Caco-2 (cell line): ENCODE measurements at regions not wholly inside any gene's neighbourhood (a gene's known extent, or its start where the extent isn't known, plus 50 kb on each side); places are given as distances from the start of the nearest gene placed in this dataset.
"Not testable (repeated sequence)": the region's sequence is repeated elsewhere in the genome, so short reads cannot be mapped to it uniquely, and the experiment has no call there.

Source experiments
- BruUV-seq: library from RNA; stranded (reverse); fragments of 400-500 nt; replicated peaks from 2 replicates; lab custom pipeline; 2021; lab: Mats Ljungman, UMichigan
- CTCF ChIA-PET: fragments of 300-600 bp; sonication (Branson Sonifier 250); formaldehyde crosslinking; loops from one replicate; lab custom pipeline; 2022; ENCODE audit warnings: antibody characterized with exemption; lab: Charles Lee
- POLR2A ChIA-PET: fragments of 300-600 bp; sonication (Branson Sonifier 250); formaldehyde crosslinking; loops from one replicate; lab custom pipeline; 2022; ENCODE audit warnings: antibody characterized with exemption; lab: Charles Lee
- DNase-seq, 2 experiments: peaks; one replicate each; pipeline versions ENCODE4 v3.0.0 to v3.0.0-alpha.2; 2020 to 2022
- H3K27me3 ChIP-seq: replicated peaks from 2 replicates; pipeline ENCODE4 v1.6.0; 2011; ENCODE audit warnings: low read length; ENCODE audit not compliant: control insufficient read depth, insufficient read depth
- H3K36me3 ChIP-seq: 2 replicates; pipeline ENCODE4 v1.5.1; 2011; ENCODE audit warnings: low read length; ENCODE audit not compliant: control insufficient read depth, insufficient read depth
- H3K4me1 ChIP-seq: fragments of 250-450 bp; sonication (Bioruptor Pico); 2 replicates; pipeline ENCODE4 v1.5.1; 2020; ENCODE audit warnings: mild to moderate bottlenecking
- H3K4me3 ChIP-seq: 2 replicates; pipeline ENCODE4 v1.5.1; 2011; ENCODE audit warnings: low read depth, mild to moderate bottlenecking, control low read depth, low read length
- H3K9me3 ChIP-seq: fragments of 250-450 bp; sonication (Bioruptor Pico); 2 replicates; pipeline ENCODE4 v1.5.1; 2020; ENCODE audit warnings: mild to moderate bottlenecking, moderate library complexity
- H3K27ac Mint-ChIP-seq: one replicate; pipeline ENCODE4 v1.8.0; 2022; ENCODE audit warnings: mixed read lengths; ENCODE audit not compliant: unreplicated experiment
- H3K27me3 Mint-ChIP-seq: one replicate; pipeline ENCODE4 v1.8.0; 2022; ENCODE audit warnings: mixed read lengths; ENCODE audit not compliant: insufficient read depth, unreplicated experiment
- H3K36me3 Mint-ChIP-seq: one replicate; pipeline ENCODE4 v1.8.0; 2022; ENCODE audit warnings: mild to moderate bottlenecking, mixed read lengths; ENCODE audit not compliant: insufficient read depth, unreplicated experiment
- H3K4me1 Mint-ChIP-seq: one replicate; pipeline ENCODE4 v1.8.0; 2022; ENCODE audit warnings: low read depth, mixed read lengths; ENCODE audit not compliant: unreplicated experiment
- H3K4me3 Mint-ChIP-seq: one replicate; pipeline ENCODE4 v1.8.0; 2022; ENCODE audit warnings: mild to moderate bottlenecking, moderate library complexity, mixed read lengths; ENCODE audit not compliant: unreplicated experiment
- H3K9me3 Mint-ChIP-seq: one replicate; pipeline ENCODE4 v1.8.0; 2022; ENCODE audit warnings: mixed read lengths; ENCODE audit not compliant: unreplicated experiment
- CTCF ChIP-seq, 2 experiments: fragments of 200-600 bp in 1 of 2; IDR thresholded peaks; 1 replicate in 1 of 2; 2 replicates in 1 of 2; pipeline versions ENCODE4 v1.5.1 to v1.8.0; 2011 to 2022; ENCODE audit warnings: antibody characterized with exemption in 1 of 2, control low read depth in 1 of 2, inconsistent platforms in 1 of 2, low read depth in 1 of 2, low read length in 1 of 2, mild to moderate bottlenecking in 1 of 2, moderate library complexity in 1 of 2; ENCODE audit not compliant: insufficient read depth in 1 of 2, severe bottlenecking in 1 of 2, unreplicated experiment in 1 of 2
- intact Hi-C: fragments of 100-400 bp; cut with micrococcal nuclease; formaldehyde crosslinking; loops from one replicate; pipeline ENCODE4 v1.10.0; 2022; ENCODE audit not compliant: unreplicated experiment

GRCh38 chr12:66756631-66757030 is 77.8 kb upstream of the GRIP1 start:
- Histone ChIP-seq H3K9me3 (no peaks in the 10 kb centered on the region), H3K4me1 (no peaks in the 10 kb centered on the region), H3K27me3 (no peaks in the 10 kb centered on the region), H3K4me3 (no peak overlapping the region), H3K36me3 (no peaks in the 10 kb centered on the region)
- no peak overlapping the region for H3K27ac Mint-ChIP-seq
- no peak overlapping the region for H3K4me3 Mint-ChIP-seq
- H3K9me3 Mint-ChIP-seq: no peaks in the 10 kb centered on the region
- peaks cover 15% of the 10 kb centered on the region for H3K27me3 Mint-ChIP-seq
- no peaks in the 10 kb centered on the region for H3K4me1 Mint-ChIP-seq
- no peak for DNase-seq
- intact Hi-C loops: no loop called here
- no peaks in the 10 kb centered on the region for H3K36me3 Mint-ChIP-seq
- POLR2A ChIA-PET: no interaction called here
- BruUV-seq: no TSS peak
- CTCF ChIA-PET: interaction anchor here (0.7 kb wide), 1 partner anchor 11 kb away, joined by 3 read pairs; no protein-coding TSS in a partner anchor
- no peak for TF ChIP-seq CTCF (IDR thresholded peaks at IDR 0.05; ENCODE audit: insufficient read depth in 1 of 2, low read depth in 1 of 2, low read length in 1 of 2, severe bottlenecking in 1 of 2, unreplicated experiment in 1 of 2)

GRCh38 chr12:66760122-66760521 is 81.2 kb upstream of the GRIP1 start:
- POLR2A ChIA-PET, H3K36me3 ChIP-seq, CTCF ChIA-PET: not testable (repeated sequence)

GRCh38 chr12:66763467-66763866 is 84.6 kb upstream of the GRIP1 start:
- no peaks in the 10 kb centered on the region for H3K9me3 ChIP-seq
- no peaks in the 10 kb centered on the region for H3K36me3 Mint-ChIP-seq
- H3K4me3 Mint-ChIP-seq: no peak overlapping the region
- no peak overlapping the region for H3K4me3 ChIP-seq
- H3K27ac Mint-ChIP-seq: no peak overlapping the region
- H3K27me3 ChIP-seq: no peaks in the 10 kb centered on the region
- ChIA-PET CTCF (no interaction called here), POLR2A (no interaction called here)
- intact Hi-C loops: no loop called here
- no peaks in the 10 kb centered on the region for H3K4me1 ChIP-seq
- H3K9me3 Mint-ChIP-seq: no peaks in the 10 kb centered on the region
- DNase-seq: no peak
- H3K36me3 ChIP-seq: no peaks in the 10 kb centered on the region
- no TSS peak for BruUV-seq
- TF ChIP-seq CTCF (IDR thresholded peaks at IDR 0.05; ENCODE audit: insufficient read depth in 1 of 2, low read depth in 1 of 2, low read length in 1 of 2, severe bottlenecking in 1 of 2, unreplicated experiment in 1 of 2): no peak
- no peaks in the 10 kb centered on the region for H3K4me1 Mint-ChIP-seq
- H3K27me3 Mint-ChIP-seq: peaks cover 6% of the 10 kb centered on the region

More at GRCh38 chr12:66760122-66760521, 81.2 kb upstream of the GRIP1 start:
- H3K9me3 Mint-ChIP-seq, H3K4me1 ChIP-seq, H3K9me3 ChIP-seq, H3K27me3 ChIP-seq, intact Hi-C loops, H3K27ac Mint-ChIP-seq, H3K27me3 Mint-ChIP-seq, H3K36me3 Mint-ChIP-seq, H3K4me3 ChIP-seq, H3K4me3 Mint-ChIP-seq, BruUV-seq, DNase-seq, H3K4me1 Mint-ChIP-seq: not testable (repeated sequence)

- no peak overlapping the region for H3K4me3 Mint-ChIP-seq
- TF ChIP-seq CTCF (IDR thresholded peaks at IDR 0.05; ENCODE audit: insufficient read depth in 1 of 2, low read depth in 1 of 2, low read length in 1 of 2, severe bottlenecking in 1 of 2, unreplicated experiment in 1 of 2): no peak
- ChIA-PET CTCF (no interaction called here), POLR2A (no interaction called here)
- Histone ChIP-seq H3K27me3 (no peaks in the 10 kb centered on the region), H3K9me3 (no peaks in the 10 kb centered on the region), H3K4me1 (no peaks in the 10 kb centered on the region), H3K4me3 (no peak overlapping the region), H3K36me3 (no peaks in the 10 kb centered on the region)
- DNase-seq: no peak
- no peak overlapping the region for H3K27ac Mint-ChIP-seq
- BruUV-seq: no TSS peak
- H3K27me3 Mint-ChIP-seq: peaks cover 8% of the 10 kb centered on the region
- no peaks in the 10 kb centered on the region for H3K4me1 Mint-ChIP-seq
- H3K9me3 Mint-ChIP-seq: no peaks in the 10 kb centered on the region
- intact Hi-C loops: no loop called here
- no peaks in the 10 kb centered on the region for H3K36me3 Mint-ChIP-seq
Measured at GRCh38 chr12:66765204-66765603, 86.3 kb upstream of the GRIP1 start.
